Activated naive CD4-positive, alpha-beta T cell treated with anti-CD3 and anti-CD28 coated beads for 36 hours (primary cell): ENCODE measurements at regions not wholly inside any gene's neighbourhood (a gene's known extent, or its start where the extent isn't known, plus 50 kb on each side); places are given as distances from the start of the nearest gene placed in this dataset.
"Not testable (repeated sequence)": the region's sequence is repeated elsewhere in the genome, so short reads cannot be mapped to it uniquely, and the experiment has no call there.

Experiments
- CTCF ChIA-PET: fragments of 350-600 bp; sonication (Branson Sonifier 250); formaldehyde crosslinking; loops from one replicate; lab custom pipeline; 2021; ENCODE audit warnings: antibody characterized with exemption; lab: Charles Lee
- DNase-seq: peaks from one replicate; pipeline ENCODE4 v3.0.0-alpha.2; 2020
- H3K27ac Mint-ChIP-seq: one replicate; pipeline ENCODE4 v1.8.0; 2021; ENCODE audit warnings: mild to moderate bottlenecking, mixed read lengths
- H3K27me3 Mint-ChIP-seq: one replicate; pipeline ENCODE4 v1.8.0; 2021; ENCODE audit warnings: low read depth, mixed read lengths
- H3K36me3 Mint-ChIP-seq: one replicate; pipeline ENCODE4 v1.8.0; 2021; ENCODE audit warnings: low read depth, mixed read lengths
- H3K4me1 Mint-ChIP-seq: one replicate; pipeline ENCODE4 v1.8.0; 2021; ENCODE audit warnings: low read depth, mixed read lengths
- H3K4me3 Mint-ChIP-seq: one replicate; pipeline ENCODE4 v1.8.0; 2021; ENCODE audit warnings: mild to moderate bottlenecking, moderate library complexity, mixed read lengths
- H3K9me3 Mint-ChIP-seq: one replicate; pipeline ENCODE4 v1.8.0; 2021; ENCODE audit warnings: mixed read lengths
- intact Hi-C: fragments of 100-400 bp; cut with micrococcal nuclease; formaldehyde crosslinking; loops from one replicate; pipeline ENCODE4 v1.15.1; 2023

- Mint-ChIP-seq H3K27me3 (peaks cover 4% of the 10 kb centered on the region), H3K4me1 (peaks cover 10% of the 10 kb centered on the region), H3K4me3 (no peak overlapping the region), H3K27ac (no peak overlapping the region), H3K9me3 (no peaks in the 10 kb centered on the region), H3K36me3 (no peaks in the 10 kb centered on the region)
- DNase-seq = peak; percentile 97
- intact Hi-C loops = loop anchor here (1.0 to 2.0 kb wide), 3 partner anchors 8 to 59 kb away; no protein-coding TSS in a partner anchor
- CTCF ChIA-PET = interaction anchor here (0.7 to 6.2 kb wide), 12 partner anchors 10 to 67 kb away, joined by 3 to 42 read pairs (median 4); no protein-coding TSS in a partner anchor
Measured at GRCh38 chr14:106268013-106268727, 741.8 kb downstream of the TMEM121 start.

GRCh38 chr14:106269029-106269428 is 742.6 kb downstream of the TMEM121 start:
- intact Hi-C loops = loop anchor here (2.0 kb wide), 1 partner anchor 60 kb away; no protein-coding TSS in a partner anchor
- no peak for DNase-seq
- Mint-ChIP-seq H3K9me3 (no peaks in the 10 kb centered on the region), H3K36me3 (no peaks in the 10 kb centered on the region), H3K27me3 (peaks cover 4% of the 10 kb centered on the region), H3K27ac (no peak overlapping the region), H3K4me3 (no peak overlapping the region), H3K4me1 (peaks cover 10% of the 10 kb centered on the region)
- CTCF ChIA-PET = interaction anchor here (0.6 to 6.2 kb wide), 9 partner anchors 9 to 174 kb away, joined by 3 to 42 read pairs (median 5); no protein-coding TSS in a partner anchor

GRCh38 chr14:106269451-106270204 is 743.2 kb downstream of the TMEM121 start:
- Mint-ChIP-seq H3K27ac (no peak overlapping the region), H3K27me3 (peaks cover 6% of the 10 kb centered on the region), H3K9me3 (no peaks in the 10 kb centered on the region), H3K36me3 (no peaks in the 10 kb centered on the region), H3K4me1 (peaks cover 10% of the 10 kb centered on the region), H3K4me3 (no peak overlapping the region)
- CTCF ChIA-PET = interaction anchor here (0.6 to 6.2 kb wide), 12 partner anchors 9 to 175 kb away, joined by 3 to 42 read pairs (median 4); no protein-coding TSS in a partner anchor
- no peak for DNase-seq
- intact Hi-C loops = loop anchor here (2.0 kb wide), 1 partner anchor 61 kb away; no protein-coding TSS in a partner anchor

GRCh38 chr14:106270476-106271121 is 744.2 kb downstream of the TMEM121 start:
- H3K36me3 Mint-ChIP-seq, DNase-seq, H3K27me3 Mint-ChIP-seq, intact Hi-C loops, H3K4me3 Mint-ChIP-seq, H3K9me3 Mint-ChIP-seq, H3K27ac Mint-ChIP-seq: not testable (repeated sequence)
- H3K4me1 Mint-ChIP-seq = peaks cover 10% of the 10 kb centered on the region
- CTCF ChIA-PET = interaction anchor here (0.8 to 6.2 kb wide), 9 partner anchors 8 to 149 kb away, joined by 3 to 42 read pairs (median 5); no protein-coding TSS in a partner anchor

- Mint-ChIP-seq H3K27ac (no peak overlapping the region), H3K9me3 (no peaks in the 10 kb centered on the region), H3K4me3 (no peak overlapping the region), H3K4me1 (peaks cover 17% of the 10 kb centered on the region), H3K27me3 (peaks cover 25% of the 10 kb centered on the region), H3K36me3 (no peaks in the 10 kb centered on the region)
- intact Hi-C loops = loop anchor here (5.0 kb wide), 2 partner anchors 41 to 96 kb away; no protein-coding TSS in a partner anchor
- DNase-seq = peak; percentile 68
- CTCF ChIA-PET = interaction anchor here (0.6 to 2.7 kb wide), 13 partner anchors 12 to 169 kb away, joined by 3 to 14 read pairs (median 5); no protein-coding TSS in a partner anchor
Measured at GRCh38 chr14:106276326-106277267, 750.2 kb downstream of the TMEM121 start.

GRCh38 chr14:106277503-106277902 is 751.1 kb downstream of the TMEM121 start:
- Mint-ChIP-seq H3K9me3 (no peaks in the 10 kb centered on the region), H3K27me3 (peaks cover 25% of the 10 kb centered on the region), H3K4me1 (peaks cover 17% of the 10 kb centered on the region), H3K27ac (no peak overlapping the region), H3K36me3 (no peaks in the 10 kb centered on the region), H3K4me3 (no peak overlapping the region)
- CTCF ChIA-PET = interaction anchor here (0.8 to 2.7 kb wide), 20 partner anchors 8 to 139 kb away, joined by 3 to 18 read pairs (median 4); no protein-coding TSS in a partner anchor
- peak; percentile 50 for DNase-seq
- intact Hi-C loops = loop anchor here (5.0 kb wide), 2 partner anchors 40 to 95 kb away; no protein-coding TSS in a partner anchor

- peaks cover 16% of the 10 kb centered on the region for H3K4me1 Mint-ChIP-seq
- H3K27me3 Mint-ChIP-seq = peaks cover 22% of the 10 kb centered on the region
- intact Hi-C loops = no loop called here
- no peaks in the 10 kb centered on the region for H3K9me3 Mint-ChIP-seq
- H3K36me3 Mint-ChIP-seq = no peaks in the 10 kb centered on the region
- no peak overlapping the region for H3K27ac Mint-ChIP-seq
- DNase-seq = no peak
- H3K4me3 Mint-ChIP-seq = no peak overlapping the region
- CTCF ChIA-PET = interaction anchor here (0.6 to 1.0 kb wide), 2 partner anchors 26 to 135 kb away, joined by 4 read pairs; no protein-coding TSS in a partner anchor
Measured at GRCh38 chr14:106280876-106281275, 754.5 kb downstream of the TMEM121 start.

GRCh38 chr14:106286697-106287290 is 760.4 kb downstream of the TMEM121 start:
- Mint-ChIP-seq H3K4me3 (no peak overlapping the region), H3K27me3 (peaks cover 9% of the 10 kb centered on the region), H3K36me3 (no peaks in the 10 kb centered on the region), H3K4me1 (no peaks in the 10 kb centered on the region), H3K27ac (no peak overlapping the region), H3K9me3 (no peaks in the 10 kb centered on the region)
- CTCF ChIA-PET = interaction anchor here (0.9 to 3.2 kb wide), 7 partner anchors 9 to 130 kb away, joined by 3 to 18 read pairs (median 3); no protein-coding TSS in a partner anchor
- peak; percentile 32 for DNase-seq
- intact Hi-C loops = loop anchor here (1.0 kb wide), 2 partner anchors 23 to 87 kb away; no protein-coding TSS in a partner anchor

GRCh38 chr14:106287506-106287905 is 761.1 kb downstream of the TMEM121 start:
- H3K27me3 Mint-ChIP-seq = peaks cover 9% of the 10 kb centered on the region
- H3K4me1 Mint-ChIP-seq = no peaks in the 10 kb centered on the region
- no peak for DNase-seq
- H3K9me3 Mint-ChIP-seq = no peaks in the 10 kb centered on the region
- CTCF ChIA-PET = interaction anchor here (0.9 to 3.2 kb wide), 9 partner anchors 10 to 130 kb away, joined by 3 to 18 read pairs (median 3); no protein-coding TSS in a partner anchor
- no peak overlapping the region for H3K27ac Mint-ChIP-seq
- intact Hi-C loops = no loop called here
- no peaks in the 10 kb centered on the region for H3K36me3 Mint-ChIP-seq
- no peak overlapping the region for H3K4me3 Mint-ChIP-seq

- Mint-ChIP-seq H3K4me3 (no peak overlapping the region), H3K9me3 (no peaks in the 10 kb centered on the region), H3K27me3 (peaks cover 9% of the 10 kb centered on the region), H3K36me3 (no peaks in the 10 kb centered on the region), H3K4me1 (no peaks in the 10 kb centered on the region), H3K27ac (no peak overlapping the region)
- intact Hi-C loops = no loop called here
- CTCF ChIA-PET = interaction anchor here (0.8 to 2.8 kb wide), 5 partner anchors 11 to 34 kb away, joined by 3 to 11 read pairs (median 3); no protein-coding TSS in a partner anchor
- DNase-seq = no peak
Measured at GRCh38 chr14:106291626-106292025, 765.2 kb downstream of the TMEM121 start.
